Mesenchymal stem cell (in vitro differentiated cells and primary cell): ENCODE measurements at regions not wholly inside any gene's neighbourhood (a gene's known extent, or its start where the extent isn't known, plus 50 kb on each side); places are given as distances from the start of the nearest gene placed in this dataset.

Experiments
- DNase-seq: peaks from one replicate; pipeline ENCODE4 v3.0.0-alpha.2; 2013
- H2AFZ ChIP-seq: one replicate; pipeline ENCODE4 v1.6.1; 2013; ENCODE audit warnings: low read depth, mild to moderate bottlenecking, control low read depth, inconsistent platforms, low read length, moderate library complexity
- H2AK5ac ChIP-seq: 2 replicates; pipeline ENCODE4 v1.6.1; 2013; ENCODE audit warnings: low read length, moderate library complexity, mild to moderate bottlenecking, inconsistent platforms; ENCODE audit not compliant: severe bottlenecking
- H2BK120ac ChIP-seq: one replicate; pipeline ENCODE4 v1.6.1; 2013; ENCODE audit warnings: low read depth, mild to moderate bottlenecking, inconsistent platforms, low read length, moderate library complexity
- H2BK12ac ChIP-seq, 2 experiments: one replicate each; pipeline ENCODE4 v1.6.1; 2013; ENCODE audit warnings: inconsistent platforms in 2 of 2, low read length in 2 of 2, mild to moderate bottlenecking in 2 of 2, moderate library complexity in 2 of 2, control low read depth in 1 of 2
- H2BK15ac ChIP-seq: one replicate; pipeline ENCODE4 v1.6.1; 2013; ENCODE audit warnings: mild to moderate bottlenecking, low read depth, inconsistent platforms; ENCODE audit not compliant: poor library complexity, severe bottlenecking
- H2BK5ac ChIP-seq: 2 replicates; pipeline ENCODE4 v1.6.1; 2013; ENCODE audit warnings: low read depth, mild to moderate bottlenecking, low read length, control low read depth, inconsistent platforms; ENCODE audit not compliant: poor library complexity, severe bottlenecking
- H3K14ac ChIP-seq, 2 experiments: one replicate each; pipeline ENCODE4 v1.6.1; 2013; ENCODE audit warnings: inconsistent platforms in 2 of 2, low read length in 2 of 2, control low read depth in 1 of 2, mild to moderate bottlenecking in 1 of 2, moderate library complexity in 1 of 2
- H3K18ac ChIP-seq, 2 experiments: one replicate each; pipeline ENCODE4 v1.6.1; 2013; ENCODE audit warnings: inconsistent platforms in 2 of 2, low read length in 2 of 2, control low read depth in 1 of 2, low read depth in 1 of 2, mild to moderate bottlenecking in 1 of 2
- H3K23ac ChIP-seq, 2 experiments: one replicate each; pipeline ENCODE4 v1.6.1; 2013; ENCODE audit warnings: inconsistent platforms in 2 of 2, low read length in 2 of 2, mild to moderate bottlenecking in 2 of 2, moderate library complexity in 2 of 2, control low read depth in 1 of 2
- H3K27ac ChIP-seq: 2 replicates; pipeline ENCODE4 v1.5.1; 2013; ENCODE audit warnings: mild to moderate bottlenecking, moderate library complexity, low read length, control low read depth, inconsistent platforms; ENCODE audit not compliant: poor library complexity, severe bottlenecking
- H3K27me3 ChIP-seq, 2 experiments: 2 replicates each; pipeline versions ENCODE4 v1.6.1 to v1.7.0; 2013; ENCODE audit warnings: low read length in 2 of 2, mild to moderate bottlenecking in 2 of 2, moderate library complexity in 2 of 2, control low read depth in 1 of 2, inconsistent platforms in 1 of 2; ENCODE audit not compliant: control insufficient read depth in 1 of 2, insufficient read depth in 1 of 2
- H3K36me3 ChIP-seq, 2 experiments: 2 replicates each; pipeline versions ENCODE4 v1.6.1 to v1.7.0; 2013; ENCODE audit warnings: low read length in 2 of 2, control low read depth in 1 of 2, inconsistent platforms in 1 of 2, low read depth in 1 of 2, mild to moderate bottlenecking in 1 of 2; ENCODE audit not compliant: insufficient read depth in 2 of 2, control insufficient read depth in 1 of 2
- H3K4ac ChIP-seq, 2 experiments: one replicate each; pipeline ENCODE4 v1.6.1; 2013; ENCODE audit warnings: inconsistent platforms in 2 of 2, low read length in 2 of 2, mild to moderate bottlenecking in 2 of 2, moderate library complexity in 2 of 2, control low read depth in 1 of 2, low read depth in 1 of 2
- H3K4me1 ChIP-seq: 2 replicates; pipeline ENCODE4 v1.6.1; 2013; ENCODE audit warnings: low read depth, low read length, control low read depth; ENCODE audit not compliant: control insufficient read depth, insufficient read depth
- H3K4me2 ChIP-seq: 2 replicates; pipeline ENCODE4 v1.6.1; 2013; ENCODE audit warnings: low read length, mild to moderate bottlenecking, inconsistent platforms; ENCODE audit not compliant: poor library complexity, severe bottlenecking
- H3K4me3 ChIP-seq, 2 experiments: 2 replicates each; pipeline versions ENCODE4 v1.5.1 to v1.7.0; 2013; ENCODE audit warnings: low read length in 2 of 2, mild to moderate bottlenecking in 2 of 2, control low read depth in 1 of 2, low read depth in 1 of 2; ENCODE audit not compliant: insufficient read depth in 1 of 2
- H3K79me1 ChIP-seq: replicated peaks from 2 replicates; pipeline ENCODE4 v1.6.1; 2013; ENCODE audit warnings: mild to moderate bottlenecking, control low read depth, low read length, inconsistent platforms; ENCODE audit not compliant: poor library complexity, severe bottlenecking
- H3K9ac ChIP-seq: 2 replicates; pipeline ENCODE4 v1.7.0; 2013; ENCODE audit warnings: mild to moderate bottlenecking, low read length, moderate library complexity
- H3K9me3 ChIP-seq: 2 replicates; pipeline ENCODE4 v1.7.0; 2013; ENCODE audit warnings: mild to moderate bottlenecking, low read length; ENCODE audit not compliant: control insufficient read depth
- H4K8ac ChIP-seq: one replicate; pipeline ENCODE4 v1.6.1; 2013; ENCODE audit warnings: inconsistent platforms, mild to moderate bottlenecking, low read length, moderate library complexity
- H4K91ac ChIP-seq: one replicate; pipeline ENCODE4 v1.6.1; 2013; ENCODE audit warnings: mild to moderate bottlenecking, low read length, inconsistent platforms
- WGBS: methylation state at CpG from one replicate; pipeline ENCODE4 v1.1.7; 2013; ENCODE audit warnings: mixed read lengths; 5-methylcytosine and 5-hydroxymethylcytosine counted together

DNA sequence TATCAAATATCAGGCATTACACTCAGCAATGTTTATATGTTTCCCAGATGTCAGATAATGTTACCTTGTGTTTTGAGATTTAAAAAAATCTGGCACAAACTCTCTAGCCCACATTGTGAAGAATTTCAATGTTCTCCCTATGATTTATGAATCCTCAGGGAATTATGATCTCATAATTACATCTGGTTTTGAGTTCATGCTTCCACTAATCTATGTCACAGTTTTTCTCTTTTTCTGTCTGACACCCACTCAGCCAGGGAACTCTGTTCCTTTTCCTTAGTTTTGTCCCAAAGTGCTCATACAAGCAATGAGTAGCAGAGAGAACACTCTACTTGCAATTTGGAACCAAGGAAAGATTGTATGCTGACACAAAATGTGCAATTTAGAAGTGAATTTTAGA is 212.1 kb upstream of the POF1B start:
- no peaks in the 10 kb centered on the region for H3K9me3 ChIP-seq
- no peak overlapping the region for H3K27ac ChIP-seq
- no peak overlapping the region for H2BK12ac ChIP-seq
- H3K18ac ChIP-seq: no peak overlapping the region
- H2AK5ac ChIP-seq: no peak overlapping the region
- H2BK5ac ChIP-seq: no peak overlapping the region
- no peaks in the 10 kb centered on the region for H3K4me1 ChIP-seq
- H2AFZ ChIP-seq: no peak overlapping the region
- no peaks in the 10 kb centered on the region for H3K36me3 ChIP-seq
- H3K79me1 ChIP-seq: no peaks in the 10 kb centered on the region
- no peak overlapping the region for H3K4me3 ChIP-seq
- H4K91ac ChIP-seq: no peak overlapping the region
- DNase-seq: no peak
- no peaks in the 10 kb centered on the region for H3K27me3 ChIP-seq
- H4K8ac ChIP-seq: no peak overlapping the region
- no peak overlapping the region for H2BK15ac ChIP-seq
- H3K4ac ChIP-seq: no peak overlapping the region
- no peak overlapping the region for H3K4me2 ChIP-seq
- H3K9ac ChIP-seq: no peak overlapping the region
- H3K14ac ChIP-seq: no peak overlapping the region
- H2BK120ac ChIP-seq: no peak overlapping the region
- no peak overlapping the region for H3K23ac ChIP-seq

GRCh38 chrX:85590638-85591037 is 211.2 kb upstream of the POF1B start:
- Histone ChIP-seq H3K18ac (no peak overlapping the region), H3K9ac (no peak overlapping the region), H3K36me3 (no peaks in the 10 kb centered on the region), H3K79me1 (no peaks in the 10 kb centered on the region), H3K27me3 (no peaks in the 10 kb centered on the region), H3K4me3 (no peak overlapping the region), H3K4me1 (no peaks in the 10 kb centered on the region), H2BK120ac (no peak overlapping the region), H2AK5ac (no peak overlapping the region), H2BK5ac (no peak overlapping the region), H2BK15ac (no peak overlapping the region), H4K8ac (no peak overlapping the region), H4K91ac (no peak overlapping the region), H3K4me2 (no peak overlapping the region), H2AFZ (no peak overlapping the region), H2BK12ac (no peak overlapping the region), H3K14ac (no peak overlapping the region), H3K27ac (no peak overlapping the region), H3K9me3 (no peaks in the 10 kb centered on the region), H3K4ac (no peak overlapping the region), H3K23ac (no peak overlapping the region)
- DNase-seq: no peak
- 0% methylated on average over 1 of the region's 2 CpGs for WGBS

DNA sequence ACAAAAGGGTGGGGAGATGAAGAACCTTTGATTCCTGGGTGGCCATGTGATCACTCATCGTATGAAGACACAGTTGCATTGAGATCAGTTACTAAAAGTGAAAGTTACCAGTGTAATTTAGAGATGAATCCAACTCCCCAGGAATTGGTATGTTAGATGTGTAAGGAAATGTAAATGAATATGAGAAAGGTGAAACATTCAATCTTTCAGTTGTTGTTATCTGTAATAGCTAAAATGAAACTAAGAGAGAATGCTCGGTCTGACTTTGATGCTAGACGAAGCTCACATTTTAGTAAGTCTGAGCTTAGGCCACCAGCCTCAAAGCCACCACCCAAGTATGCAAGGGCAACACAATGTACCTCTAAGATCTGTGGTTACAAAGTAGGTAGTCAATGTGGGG is 194.3 kb upstream of the POF1B start:
- no peak overlapping the region for H3K14ac ChIP-seq
- no peak overlapping the region for H3K23ac ChIP-seq
- H2AK5ac ChIP-seq: no peak overlapping the region
- no peak overlapping the region for H2BK15ac ChIP-seq
- no peaks in the 10 kb centered on the region for H3K4me1 ChIP-seq
- WGBS: 83% methylated on average over 3 of the region's 3 CpGs
- H2BK12ac ChIP-seq: no peak overlapping the region
- no peak for DNase-seq
- H2BK5ac ChIP-seq: no peak overlapping the region
- no peaks in the 10 kb centered on the region for H3K27me3 ChIP-seq
- H3K4me3 ChIP-seq: no peak overlapping the region
- no peak overlapping the region for H4K91ac ChIP-seq
- no peak overlapping the region for H3K4me2 ChIP-seq
- no peak overlapping the region for H3K9ac ChIP-seq
- H2BK120ac ChIP-seq: no peak overlapping the region
- H3K36me3 ChIP-seq: no peaks in the 10 kb centered on the region
- H4K8ac ChIP-seq: no peak overlapping the region
- H3K79me1 ChIP-seq: no peaks in the 10 kb centered on the region
- no peak overlapping the region for H3K18ac ChIP-seq
- H3K27ac ChIP-seq: no peak overlapping the region
- H2AFZ ChIP-seq: no peak overlapping the region
- no peaks in the 10 kb centered on the region for H3K9me3 ChIP-seq
- H3K4ac ChIP-seq: no peak overlapping the region

DNA sequence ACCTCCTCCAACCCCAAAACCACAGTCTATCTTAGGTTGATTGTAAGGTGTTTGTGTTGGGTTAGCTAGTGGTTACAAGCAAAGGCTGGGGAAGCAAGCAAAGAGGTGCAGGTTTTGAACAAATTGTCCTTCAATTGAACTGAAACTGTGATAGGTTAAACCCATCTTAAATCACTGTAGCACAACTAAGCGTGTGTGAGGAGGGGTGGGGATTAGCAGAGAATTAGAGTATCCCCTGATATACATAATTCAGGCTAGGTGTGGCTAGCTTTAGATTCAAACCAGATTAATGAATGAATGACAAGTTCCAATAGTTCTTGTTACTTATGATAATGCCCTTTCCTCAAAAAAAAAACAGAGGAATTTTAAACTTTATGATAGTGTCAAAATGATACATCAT is 191.0 kb upstream of the POF1B start:
- no peak overlapping the region for H2AFZ ChIP-seq
- no peaks in the 10 kb centered on the region for H3K36me3 ChIP-seq
- H3K4me1 ChIP-seq: no peaks in the 10 kb centered on the region
- H2BK120ac ChIP-seq: no peak overlapping the region
- H3K27ac ChIP-seq: no peak overlapping the region
- no peak overlapping the region for H3K23ac ChIP-seq
- H2BK12ac ChIP-seq: no peak overlapping the region
- no peak overlapping the region for H3K4me2 ChIP-seq
- no peak overlapping the region for H2BK5ac ChIP-seq
- H3K14ac ChIP-seq: no peak overlapping the region
- no peak overlapping the region for H2AK5ac ChIP-seq
- no CpG with 5 or more reads among the region's 1 CpG for WGBS
- H2BK15ac ChIP-seq: no peak overlapping the region
- no peak overlapping the region for H4K91ac ChIP-seq
- no peaks in the 10 kb centered on the region for H3K79me1 ChIP-seq
- H3K4ac ChIP-seq: no peak overlapping the region
- H3K27me3 ChIP-seq: no peaks in the 10 kb centered on the region
- H3K9ac ChIP-seq: no peak overlapping the region
- H4K8ac ChIP-seq: no peak overlapping the region
- H3K9me3 ChIP-seq: no peaks in the 10 kb centered on the region
- DNase-seq: no peak
- no peak overlapping the region for H3K18ac ChIP-seq
- no peak overlapping the region for H3K4me3 ChIP-seq
